Erythroblast (primary cell): ENCODE measurements at regions not wholly inside any gene's neighbourhood (a gene's known extent, or its start where the extent isn't known, plus 50 kb on each side); places are given as distances from the start of the nearest gene placed in this dataset.

Source experiments
- GATA1 ChIP-seq: IDR thresholded peaks from 2 replicates; pipeline ENCODE4 v1.6.1; 2011; ENCODE audit warnings: low read depth, mild to moderate bottlenecking, control low read depth, low read length, moderate library complexity
- POLR2A ChIP-seq: IDR thresholded peaks from 2 replicates; pipeline ENCODE4 v1.6.1; 2011; ENCODE audit warnings: mild to moderate bottlenecking, low read length

- no peak for TF ChIP-seq POLR2A
- no peak for TF ChIP-seq GATA1
These were observed 221.2 kb upstream of the PELI2 start for GRCh38 chr14:55897031-55897430.
